ENCODE measurements at regions not wholly inside any gene's neighbourhood (a gene's known extent, or its start where the extent isn't known, plus 50 kb on each side); places are given as distances from the start of the nearest gene placed in this dataset.

DNA sequence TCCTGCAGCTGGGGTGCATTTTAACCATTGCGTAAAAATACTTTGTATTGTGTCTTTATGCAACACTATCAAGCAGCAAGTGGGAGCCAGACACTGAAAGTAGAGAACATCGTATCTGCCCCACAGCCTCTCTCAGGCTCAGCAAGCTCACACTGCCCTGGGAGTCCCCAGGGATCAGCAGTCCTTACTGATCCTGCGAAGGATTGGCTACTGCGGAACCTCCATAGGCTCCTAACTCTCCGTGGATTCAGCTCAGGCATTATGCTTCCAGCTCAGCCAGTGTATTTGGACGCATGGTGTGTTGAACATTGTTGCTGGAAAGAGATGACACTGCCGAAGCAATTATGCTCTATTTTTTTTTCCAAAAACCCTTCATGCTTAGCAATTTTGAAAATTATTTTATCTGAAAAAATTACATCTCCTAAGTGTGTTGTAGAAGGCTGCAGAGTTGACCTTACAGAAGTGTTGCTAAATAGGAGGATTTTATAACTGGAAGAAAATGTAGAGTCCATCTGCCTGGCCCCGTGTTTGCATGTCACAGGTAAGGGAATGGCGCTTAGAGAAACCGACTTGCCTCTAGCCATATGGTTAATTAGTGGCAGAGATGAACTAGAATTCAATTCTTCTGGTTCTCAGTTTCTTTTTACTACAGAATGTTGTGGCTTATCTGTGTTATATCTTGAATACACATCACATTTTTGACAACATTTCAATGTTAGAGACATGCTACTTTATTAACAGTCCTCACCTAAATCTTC lies 276.4 kb upstream of the COBL start:
- no peak for TF ChIP-seq CTCF (IDR thresholded peaks at IDR 0.05; ENCODE audit: low read depth, low read length)
- no peak overlapping the region for H3K4me3 ChIP-seq (ENCODE audit: low read depth, low read length)

DNA sequence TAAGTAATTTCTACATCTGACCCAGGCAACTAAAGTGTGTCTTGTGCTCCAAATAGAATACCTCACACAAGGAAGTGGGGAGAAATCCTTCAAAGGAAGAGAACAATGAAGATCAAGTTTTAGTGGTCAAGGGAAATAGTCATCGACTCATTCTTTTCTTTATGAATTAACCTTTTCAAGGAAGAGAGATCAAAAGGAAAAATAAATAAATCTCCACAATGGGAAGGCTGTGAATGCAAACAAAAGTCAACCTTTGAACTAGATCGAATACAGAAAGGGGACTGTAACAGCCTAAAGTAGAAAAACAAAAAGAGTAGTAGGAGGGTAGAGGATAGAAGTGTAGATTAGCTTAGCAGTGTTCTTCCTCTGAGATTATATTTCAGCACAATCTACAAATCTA lies 274.6 kb upstream of the COBL start:
- TF ChIP-seq CTCF (IDR thresholded peaks at IDR 0.05; ENCODE audit: low read depth, low read length) = no peak
- no peak overlapping the region for H3K4me3 ChIP-seq (ENCODE audit: low read depth, low read length)

DNA sequence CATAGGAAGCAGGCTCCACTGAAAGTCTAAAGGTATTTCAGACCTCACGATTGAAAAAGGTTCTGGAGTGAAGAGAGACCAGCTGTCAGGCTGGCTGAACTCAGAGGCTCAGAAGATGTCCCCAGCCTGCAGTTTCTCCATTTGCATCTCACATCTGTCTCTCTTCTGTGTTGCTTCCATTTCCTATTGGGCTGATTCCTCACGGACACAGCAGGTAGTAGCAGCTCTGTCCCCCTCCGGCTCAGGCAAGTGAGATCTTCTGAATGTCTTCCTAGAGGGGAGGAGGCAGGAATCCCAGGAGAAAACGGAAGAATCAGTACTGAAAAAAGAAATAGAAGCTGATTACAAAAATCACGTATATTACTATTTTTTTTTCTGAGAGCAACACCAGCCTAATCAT lies 274.1 kb upstream of the COBL start:
- no peak overlapping the region for H3K4me3 ChIP-seq (ENCODE audit: low read depth, low read length)
- no peak for TF ChIP-seq CTCF (IDR thresholded peaks at IDR 0.05; ENCODE audit: low read depth, low read length)

DNA sequence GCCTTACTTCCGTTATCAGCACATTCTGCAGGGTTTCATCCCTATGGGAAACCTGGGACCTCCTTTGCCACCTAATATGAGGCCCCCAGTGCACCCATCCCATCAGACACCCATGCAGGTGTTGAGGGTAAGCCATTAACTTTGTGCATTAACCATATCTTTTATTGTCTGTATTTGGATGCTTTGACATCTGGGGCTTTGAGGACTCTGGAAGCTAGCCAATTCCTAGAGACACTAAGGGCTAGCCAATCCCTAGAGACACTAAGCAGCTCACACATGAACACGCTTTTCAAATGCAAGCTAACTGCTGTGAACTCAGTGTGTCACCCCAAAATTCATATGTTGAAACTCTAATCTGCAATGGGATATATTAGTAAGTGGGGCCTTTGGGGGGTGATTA lies 272.5 kb upstream of the COBL start:
- TF ChIP-seq CTCF (IDR thresholded peaks at IDR 0.05; ENCODE audit: low read depth, low read length) = no peak
- no peak overlapping the region for H3K4me3 ChIP-seq (ENCODE audit: low read depth, low read length)

- TF ChIP-seq CTCF (IDR thresholded peaks at IDR 0.05; ENCODE audit: low read depth, low read length) = no peak
- H3K4me3 ChIP-seq (ENCODE audit: low read depth, low read length) = no peak overlapping the region
Measured at GRCh38 chr7:51587604-51588003, 271.0 kb upstream of the COBL start.

DNA sequence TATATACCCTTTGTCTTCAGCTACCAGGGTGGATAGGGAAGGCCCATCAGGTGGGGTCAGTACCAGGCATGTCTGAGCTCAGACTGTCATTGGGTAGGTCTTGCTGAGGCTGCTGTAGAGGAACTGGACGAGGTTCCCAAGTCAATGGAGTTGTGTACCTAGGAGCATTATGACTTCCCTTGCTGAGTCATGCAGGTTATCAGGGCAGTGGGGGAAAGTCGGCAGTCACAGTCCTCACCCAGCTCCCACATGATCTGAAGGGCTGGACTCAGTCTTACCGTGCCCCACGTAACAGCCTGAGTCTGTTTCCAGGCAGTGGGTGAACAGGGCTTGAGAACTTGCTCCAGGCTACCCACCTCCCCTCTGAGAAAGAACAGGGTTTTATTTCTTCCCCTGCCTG lies 260.8 kb upstream of the COBL start:
- H3K4me3 ChIP-seq (ENCODE audit: low read depth, low read length) = no peak overlapping the region
- TF ChIP-seq CTCF (IDR thresholded peaks at IDR 0.05; ENCODE audit: low read depth, low read length) = no peak

DNA sequence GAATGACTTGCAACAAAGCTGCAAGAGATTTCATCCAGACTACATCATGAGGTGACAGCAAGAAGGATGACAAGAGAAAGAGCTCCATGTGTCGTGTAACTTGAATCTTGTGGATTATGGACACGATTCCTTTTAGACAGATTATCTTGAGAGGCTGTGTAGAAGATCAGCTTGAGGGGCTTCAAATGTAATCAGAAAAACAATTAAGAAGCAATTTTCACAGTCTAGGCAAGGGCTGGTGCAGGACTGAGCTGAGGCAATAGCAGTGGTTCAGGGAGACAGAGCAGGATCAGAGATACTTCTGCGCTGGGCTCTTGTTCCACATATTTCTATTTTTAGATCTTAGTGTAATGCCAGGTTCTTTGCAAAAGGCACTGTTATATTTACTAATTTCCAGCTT lies 253.0 kb upstream of the COBL start:
- TF ChIP-seq CTCF (IDR thresholded peaks at IDR 0.05; ENCODE audit: low read depth, low read length) = no peak
- H3K4me3 ChIP-seq (ENCODE audit: low read depth, low read length) = no peak overlapping the region
